Nephron (organoid): ENCODE measurements at regions not wholly inside any gene's neighbourhood (a gene's known extent, or its start where the extent isn't known, plus 50 kb on each side); places are given as distances from the start of the nearest gene placed in this dataset.

Source experiments
- H3K27ac Mint-ChIP-seq, 3 experiments: 2 replicates each; pipeline ENCODE4 v1.8.0; 2020; ENCODE audit warnings: mixed read lengths in 3 of 3, mild to moderate bottlenecking in 2 of 3, moderate library complexity in 1 of 3
- H3K27me3 Mint-ChIP-seq: 2 replicates; pipeline ENCODE4 v1.8.0; 2021; ENCODE audit warnings: low read depth, mild to moderate bottlenecking, moderate library complexity, mixed read lengths
- H3K36me3 Mint-ChIP-seq: 2 replicates; pipeline ENCODE4 v1.8.0; 2020; ENCODE audit warnings: low read depth, mixed read lengths
- H3K4me1 Mint-ChIP-seq: 2 replicates; pipeline ENCODE4 v1.8.0; 2020; ENCODE audit warnings: mixed read lengths
- H3K4me3 Mint-ChIP-seq, 3 experiments: 2 replicates each; pipeline ENCODE4 v1.8.0; 2020; ENCODE audit warnings: mild to moderate bottlenecking in 3 of 3, mixed read lengths in 3 of 3, moderate library complexity in 2 of 3
- H3K9me3 Mint-ChIP-seq: 2 replicates; pipeline ENCODE4 v1.8.0; 2020; ENCODE audit warnings: mixed read lengths
- TF ChIP-seq, protein P1 (sequence below), 3 experiments: fragments of 200-600 bp; sonication (generic); IDR thresholded peaks; one replicate each; pipeline ENCODE4 v1.5.0; 2021; ENCODE audit warnings: antibody characterized with exemption in 3 of 3; ENCODE audit not compliant: unreplicated experiment in 3 of 3

DNA sequence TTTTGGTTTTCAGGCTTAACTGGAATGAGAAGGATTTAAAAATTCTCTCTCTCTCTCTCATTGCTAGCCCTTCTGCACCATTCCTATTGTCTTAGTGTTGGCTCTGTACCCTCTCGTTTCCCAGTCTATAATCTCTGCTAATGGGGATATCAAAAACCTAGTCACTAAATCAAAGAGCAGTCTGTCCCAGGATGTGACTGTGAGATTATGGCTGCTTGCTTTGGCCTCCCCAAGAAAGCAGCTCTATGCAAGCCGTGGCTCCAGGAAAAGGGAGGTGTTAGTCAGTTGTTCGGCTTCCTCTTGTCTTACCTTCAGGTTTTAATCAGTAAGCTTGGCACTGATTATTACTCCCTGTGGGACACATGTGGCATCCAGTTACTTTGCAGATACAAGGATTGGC lies 468.8 kb downstream of the USP25 start:
- peaks cover 49% of the 10 kb centered on the region for H3K36me3 Mint-ChIP-seq
- H3K4me3 Mint-ChIP-seq: peak overlapping the region in 2 of 3 experiments; percentile 62 to 64
- H3K4me1 Mint-ChIP-seq: peaks cover 19% of the 10 kb centered on the region
- TF ChIP-seq, protein P1, sequence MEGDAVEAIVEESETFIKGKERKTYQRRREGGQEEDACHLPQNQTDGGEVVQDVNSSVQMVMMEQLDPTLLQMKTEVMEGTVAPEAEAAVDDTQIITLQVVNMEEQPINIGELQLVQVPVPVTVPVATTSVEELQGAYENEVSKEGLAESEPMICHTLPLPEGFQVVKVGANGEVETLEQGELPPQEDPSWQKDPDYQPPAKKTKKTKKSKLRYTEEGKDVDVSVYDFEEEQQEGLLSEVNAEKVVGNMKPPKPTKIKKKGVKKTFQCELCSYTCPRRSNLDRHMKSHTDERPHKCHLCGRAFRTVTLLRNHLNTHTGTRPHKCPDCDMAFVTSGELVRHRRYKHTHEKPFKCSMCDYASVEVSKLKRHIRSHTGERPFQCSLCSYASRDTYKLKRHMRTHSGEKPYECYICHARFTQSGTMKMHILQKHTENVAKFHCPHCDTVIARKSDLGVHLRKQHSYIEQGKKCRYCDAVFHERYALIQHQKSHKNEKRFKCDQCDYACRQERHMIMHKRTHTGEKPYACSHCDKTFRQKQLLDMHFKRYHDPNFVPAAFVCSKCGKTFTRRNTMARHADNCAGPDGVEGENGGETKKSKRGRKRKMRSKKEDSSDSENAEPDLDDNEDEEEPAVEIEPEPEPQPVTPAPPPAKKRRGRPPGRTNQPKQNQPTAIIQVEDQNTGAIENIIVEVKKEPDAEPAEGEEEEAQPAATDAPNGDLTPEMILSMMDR (IDR thresholded peaks at IDR 0.05; ENCODE audit: unreplicated experiment in 3 of 3): no peak
- H3K27ac Mint-ChIP-seq: peak overlapping the region; percentile 83 to 100 (median 93)
- H3K27me3 Mint-ChIP-seq: no peaks in the 10 kb centered on the region
- peaks cover 37% of the 10 kb centered on the region for H3K9me3 Mint-ChIP-seq

DNA sequence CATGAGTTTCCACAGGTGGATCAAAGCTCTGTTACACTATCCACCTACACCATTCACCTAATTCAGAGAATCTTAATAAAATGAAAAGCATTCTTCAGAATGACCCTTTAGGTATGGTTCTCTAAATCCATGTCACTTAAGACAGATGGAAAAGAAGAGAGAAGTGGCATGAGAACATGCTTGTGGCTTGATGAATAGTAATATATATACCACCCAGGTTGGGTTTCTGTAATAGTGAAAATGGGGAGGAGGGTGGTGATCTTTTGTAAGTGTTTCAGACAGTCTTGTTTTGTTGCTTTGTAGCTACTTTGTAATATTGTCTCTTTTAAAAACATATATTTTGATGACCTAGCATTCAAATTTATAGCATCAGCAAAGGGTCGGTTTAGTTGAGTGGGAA lies 469.8 kb downstream of the USP25 start:
- peaks cover 37% of the 10 kb centered on the region for H3K9me3 Mint-ChIP-seq
- H3K27ac Mint-ChIP-seq: peak overlapping the region; percentile 83 to 100 (median 93)
- H3K27me3 Mint-ChIP-seq: no peaks in the 10 kb centered on the region
- H3K4me3 Mint-ChIP-seq: no peak overlapping the region
- peaks cover 56% of the 10 kb centered on the region for H3K36me3 Mint-ChIP-seq
- peaks cover 13% of the 10 kb centered on the region for H3K4me1 Mint-ChIP-seq
- TF ChIP-seq, protein P1 (IDR thresholded peaks at IDR 0.05; ENCODE audit: unreplicated experiment in 3 of 3): no peak

DNA sequence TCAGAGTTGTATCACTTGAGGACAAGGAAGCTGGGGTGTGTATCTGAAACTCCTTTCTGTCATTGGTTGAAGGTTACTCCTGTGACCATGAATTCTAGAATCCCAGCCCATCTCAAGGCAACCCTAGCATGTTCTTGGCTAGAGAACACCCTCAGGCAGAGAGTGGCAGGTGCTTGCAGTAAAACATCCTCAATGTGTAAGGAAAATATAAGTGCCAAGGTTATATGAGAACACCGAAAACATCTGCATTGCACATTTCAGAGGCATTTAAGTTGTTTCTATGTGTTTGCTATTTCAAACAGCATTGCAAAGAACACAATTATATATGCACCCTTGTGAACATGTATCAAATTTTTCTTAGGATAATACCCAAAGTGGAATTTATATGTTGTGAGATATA lies 471.9 kb downstream of the USP25 start:
- Mint-ChIP-seq H3K4me1 (peaks cover 16% of the 10 kb centered on the region), H3K27ac (no peak overlapping the region), H3K27me3 (no peaks in the 10 kb centered on the region), H3K4me3 (no peak overlapping the region), H3K36me3 (peaks cover 66% of the 10 kb centered on the region), H3K9me3 (peaks cover 37% of the 10 kb centered on the region)
- TF ChIP-seq, protein P1 (IDR thresholded peaks at IDR 0.05; ENCODE audit: unreplicated experiment in 3 of 3): no peak

DNA sequence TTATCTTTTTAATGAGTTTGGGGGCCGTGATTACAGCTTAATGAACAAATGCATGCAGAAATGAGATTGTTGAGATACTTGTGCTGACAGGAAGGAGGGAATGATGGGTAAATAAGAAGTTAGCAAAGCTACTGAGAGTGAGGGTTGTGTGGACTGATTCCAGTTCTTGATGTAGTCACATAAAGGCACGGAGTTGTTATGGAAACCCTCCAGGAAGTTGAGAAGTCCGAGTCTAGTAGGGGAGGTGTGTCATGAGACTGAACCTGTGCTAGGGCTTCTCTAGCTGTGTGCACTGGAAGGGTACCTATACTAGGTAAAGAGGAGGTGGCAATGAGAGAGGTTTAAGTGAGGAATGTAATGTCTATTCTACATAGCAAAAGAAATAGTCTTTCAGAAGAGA lies 475.7 kb downstream of the USP25 start:
- peaks cover 43% of the 10 kb centered on the region for H3K36me3 Mint-ChIP-seq

DNA sequence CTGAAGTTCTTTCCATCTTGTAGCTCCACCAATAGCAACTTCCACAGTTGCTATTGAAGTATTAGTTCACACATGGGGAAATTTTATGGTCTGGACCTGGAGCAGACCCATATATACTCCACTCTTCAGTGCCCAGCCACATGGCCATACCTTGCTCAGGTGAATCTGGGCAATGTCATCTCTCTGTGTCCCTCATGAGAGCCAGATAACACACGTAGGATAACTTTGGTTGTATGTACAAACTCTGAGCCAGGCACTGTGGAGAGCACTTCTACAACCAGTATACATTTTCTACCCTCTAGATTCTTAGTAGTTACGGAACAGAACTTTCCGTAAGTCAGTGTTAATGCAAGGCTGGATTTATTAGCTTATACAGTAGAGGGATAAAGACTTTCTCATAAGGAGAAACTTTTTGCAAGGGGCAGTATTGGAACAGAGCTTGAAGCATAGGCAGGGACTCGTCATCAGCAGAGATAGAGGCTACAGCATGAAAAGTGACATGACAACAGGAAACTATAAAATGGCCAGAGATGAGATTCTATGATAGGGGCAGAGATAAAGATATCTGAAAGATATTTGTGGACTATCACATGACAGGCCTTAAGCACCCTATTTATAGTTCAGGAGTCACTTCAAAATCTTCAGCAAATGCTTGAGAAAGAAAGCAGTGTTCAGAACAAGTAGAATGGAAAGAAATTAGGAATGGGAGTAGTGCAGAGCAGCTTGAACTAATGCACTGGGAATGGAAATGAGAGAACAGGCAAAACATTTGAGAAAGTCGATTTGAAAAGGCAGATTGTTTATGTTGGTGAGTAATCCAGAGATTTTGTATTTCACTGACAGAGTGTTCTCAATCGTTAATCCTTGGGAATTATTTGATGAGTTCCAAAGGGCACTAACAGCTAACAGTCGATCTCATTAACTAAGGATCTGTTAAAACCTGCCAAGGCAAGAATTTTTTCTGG lies 481.8 kb downstream of the USP25 start:
- Mint-ChIP-seq H3K27me3 (no peaks in the 10 kb centered on the region), H3K36me3 (peaks cover 20% of the 10 kb centered on the region), H3K27ac (peak overlapping the region; percentile 70 to 95 (median 93)), H3K4me3 (peak overlapping the region; percentile 10 to 74 (median 70)), H3K4me1 (peaks cover 67% of the 10 kb centered on the region), H3K9me3 (no peaks in the 10 kb centered on the region)
- TF ChIP-seq, protein P1 (IDR thresholded peaks at IDR 0.05; ENCODE audit: unreplicated experiment in 3 of 3): no peak

More for the DNA sequence above, 475.7 kb downstream of the USP25 start:
- Mint-ChIP-seq H3K27ac (peak overlapping the region in 2 of 3 experiments; percentile 0 to 62), H3K4me3 (no peak overlapping the region), H3K27me3 (no peaks in the 10 kb centered on the region), H3K4me1 (peaks cover 29% of the 10 kb centered on the region), H3K9me3 (peaks cover 13% of the 10 kb centered on the region)
- TF ChIP-seq, protein P1 (IDR thresholded peaks at IDR 0.05; ENCODE audit: unreplicated experiment in 3 of 3): no peak
